Endothelial cell of umbilical vein (primary cell): ENCODE measurements at regions not wholly inside any gene's neighbourhood (a gene's known extent, or its start where the extent isn't known, plus 50 kb on each side); places are given as distances from the start of the nearest gene placed in this dataset.

ENCODE experiments used
- BruUV-seq: library from RNA; stranded (reverse); fragments of 400-500 nt; replicated peaks from 2 replicates; lab custom pipeline; 2021; lab: Mats Ljungman, UMichigan
- CTCF ChIA-PET: fragments of 300-600, 350-600 bp; sonication (Branson Sonifier 250); formaldehyde crosslinking; loops from one replicate; lab custom pipeline; 2021; ENCODE audit warnings: antibody characterized with exemption, inconsistent platforms; lab: Charles Lee
- POLR2A ChIA-PET: fragments of 300-600, 350-600 bp; sonication (Branson Sonifier 250); formaldehyde crosslinking; loops from one replicate; lab custom pipeline; 2021; ENCODE audit warnings: antibody characterized with exemption, inconsistent platforms; lab: Charles Lee
- DNase-seq: peaks from one replicate; pipeline ENCODE4 v3.0.0-alpha.2; 2011; ENCODE audit warnings: low read depth, low spot score
- FAIRE-seq: peaks from 2 replicates; lab custom pipeline; 2011; peaks lifted over from hg19 to GRCh38; lab: Jason Lieb, UNC
- H2AFZ ChIP-seq: 2 replicates; pipeline ENCODE4 v1.6.0; 2012; ENCODE audit warnings: low read depth, low read length, control low read depth, inconsistent platforms
- H3K27ac ChIP-seq: 2 replicates; pipeline ENCODE4 v1.5.1; 2011; ENCODE audit warnings: low read depth, mild to moderate bottlenecking, control low read depth, low read length, moderate library complexity; ENCODE audit not compliant: insufficient read depth
- H3K27me3 ChIP-seq, 2 experiments: 2 replicates each; pipeline versions ENCODE4 v1.6.0 to v1.6.1; 2011; ENCODE audit warnings: low read length in 2 of 2, mixed read lengths in 1 of 2; ENCODE audit not compliant: control insufficient read depth in 2 of 2, insufficient read depth in 2 of 2
- H3K36me3 ChIP-seq, 2 experiments: 2 replicates in 1 of 2; 3 replicates in 1 of 2; pipeline ENCODE4 v1.5.1; 2011; ENCODE audit warnings: low read length in 2 of 2, mild to moderate bottlenecking in 1 of 2, moderate library complexity in 1 of 2; ENCODE audit not compliant: control insufficient read depth in 2 of 2, insufficient read depth in 2 of 2; ENCODE audit errors: extremely low read depth in 1 of 2
- H3K4me1 ChIP-seq: 3 replicates; pipeline ENCODE4 v1.5.1; 2011; ENCODE audit warnings: mild to moderate bottlenecking, low read length; ENCODE audit not compliant: control insufficient read depth, insufficient read depth; ENCODE audit errors: extremely low read depth
- H3K4me2 ChIP-seq: 2 replicates; pipeline ENCODE4 v1.6.1; 2011; ENCODE audit warnings: low read length, control low read depth, mixed read lengths; ENCODE audit not compliant: insufficient read depth
- H3K4me3 ChIP-seq, 3 experiments: fragments of 200-600 bp in 1 of 3; sonication (generic), shearing (Covaris generic) in 1 of 3; replicated peaks in 1 of 3; 2 replicates each; pipeline ENCODE4 v1.5.1; 2011 to 2016; ENCODE audit warnings: control low read depth in 3 of 3, low read length in 3 of 3, mild to moderate bottlenecking in 2 of 3, inconsistent platforms in 1 of 3, low read depth in 1 of 3, moderate library complexity in 1 of 3; ENCODE audit not compliant: insufficient read depth in 1 of 3
- H3K79me2 ChIP-seq: 2 replicates; pipeline ENCODE4 v1.6.0; 2012; ENCODE audit warnings: low read length, inconsistent platforms; ENCODE audit not compliant: control insufficient read depth, insufficient read depth
- H3K9ac ChIP-seq: replicated peaks from 2 replicates; pipeline ENCODE3; 2011; ENCODE audit warnings: low read length, control low read depth; ENCODE audit not compliant: insufficient read depth; ENCODE audit errors: extremely low read depth
- H3K9me1 ChIP-seq: replicated peaks from 3 replicates; pipeline ENCODE4 v1.6.0; 2011; ENCODE audit warnings: mild to moderate bottlenecking, low read length; ENCODE audit not compliant: control insufficient read depth, insufficient read depth; ENCODE audit errors: extremely low read depth
- H3K9me3 ChIP-seq: replicated peaks from 2 replicates; pipeline ENCODE4 v1.5.1; 2012; ENCODE audit warnings: low read length, inconsistent platforms; ENCODE audit not compliant: control insufficient read depth, insufficient read depth
- H4K20me1 ChIP-seq: replicated peaks from 2 replicates; pipeline ENCODE3; 2011; ENCODE audit warnings: mild to moderate bottlenecking, low read length; ENCODE audit not compliant: control insufficient read depth, insufficient read depth; ENCODE audit errors: extremely low read depth
- EZH2 ChIP-seq: IDR thresholded peaks from 2 replicates; pipeline ENCODE4 v1.6.1; 2012; ENCODE audit warnings: borderline replicate concordance, low read depth, mild to moderate bottlenecking, moderate library complexity, low read length, inconsistent platforms; ENCODE audit not compliant: severe bottlenecking
- FOS ChIP-seq: IDR thresholded peaks from 2 replicates; pipeline ENCODE4 v1.6.1; 2011; ENCODE audit warnings: mild to moderate bottlenecking, low read length, moderate library complexity, borderline replicate concordance; ENCODE audit not compliant: insufficient read depth
- GATA2 ChIP-seq: IDR thresholded peaks from 2 replicates; pipeline ENCODE4 v1.7.0; 2011; ENCODE audit warnings: low read depth, mild to moderate bottlenecking, moderate library complexity, mixed read lengths, low read length; ENCODE audit not compliant: insufficient read length, insufficient read depth
- JUN ChIP-seq: IDR thresholded peaks from 2 replicates; pipeline ENCODE4 v1.6.1; 2011; ENCODE audit warnings: borderline replicate concordance, low read depth; ENCODE audit not compliant: insufficient read length, insufficient read depth
- MYC ChIP-seq: IDR thresholded peaks from one replicate; pipeline ENCODE4 v1.6.1; 2011; ENCODE audit warnings: mild to moderate bottlenecking, low read depth, low read length
- POLR2A ChIP-seq: IDR thresholded peaks from 2 replicates; pipeline ENCODE4 v1.6.1; 2012; ENCODE audit warnings: low read depth, mild to moderate bottlenecking, control low read depth, low read length
- POLR2AphosphoS5 ChIP-seq: IDR thresholded peaks from 2 replicates; pipeline ENCODE4 v1.6.1; 2012; ENCODE audit warnings: low read depth, mild to moderate bottlenecking, control low read depth, low read length, moderate library complexity; ENCODE audit not compliant: insufficient read depth
- dilution Hi-C: fragments of 300-500 bp; cut with MboI; formaldehyde crosslinking; loops from one replicate; pipeline ENCODE4 v1.15.0; 2019; ENCODE audit warnings: low sequenced_read_pairs; ENCODE audit not compliant: extremely low pct_ligation_motif_present
- intact Hi-C: fragments of 100-400 bp; cut with micrococcal nuclease; formaldehyde crosslinking; loops from one replicate; pipeline ENCODE4 v1.10.0; 2022
- TF ChIP-seq, protein P1 (sequence below), 2 donors: IDR thresholded peaks; 1 replicate in 1 of 2; 2 replicates in 1 of 2; pipeline ENCODE4 v1.5.1; 2011; ENCODE audit warnings: low read length in 2 of 2, mild to moderate bottlenecking in 2 of 2, moderate library complexity in 2 of 2, control low read depth in 1 of 2, inconsistent platforms in 1 of 2, low read depth in 1 of 2; ENCODE audit not compliant: insufficient read depth in 1 of 2; ENCODE audit errors: extremely low read depth in 1 of 2
- TF ChIP-seq, protein P2 (sequence below): IDR thresholded peaks from 2 replicates; pipeline ENCODE4 v1.6.1; 2011; ENCODE audit not compliant: insufficient read depth, insufficient read length

DNA sequence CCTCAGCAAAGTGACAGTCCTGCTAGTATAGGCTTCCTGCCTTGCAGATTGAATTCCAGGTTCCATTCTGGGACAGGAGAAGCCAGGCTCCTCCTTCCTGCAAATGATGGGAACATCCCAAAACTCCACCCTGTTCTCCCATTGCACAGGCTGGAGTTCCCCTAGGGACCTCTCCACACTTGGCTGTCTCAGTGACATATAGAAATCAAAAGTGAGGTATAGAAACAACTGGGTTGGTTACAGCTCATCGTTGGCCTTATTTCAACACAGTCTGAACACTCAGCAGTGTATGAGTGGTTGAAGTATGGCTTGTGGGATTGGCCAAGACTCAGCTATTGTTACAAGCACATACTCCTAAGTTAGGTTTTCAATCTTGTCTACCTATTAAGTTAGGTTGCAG, 157.8 kb upstream of the FTMT start:
- Histone ChIP-seq H3K4me1 (no peaks in the 10 kb centered on the region), H3K27me3 (no peaks in the 10 kb centered on the region), H4K20me1 (no peaks in the 10 kb centered on the region), H3K9ac (no peak overlapping the region), H3K36me3 (no peaks in the 10 kb centered on the region), H2AFZ (no peak overlapping the region), H3K9me3 (no peaks in the 10 kb centered on the region), H3K4me2 (no peak overlapping the region), H3K79me2 (no peaks in the 10 kb centered on the region), H3K4me3 (no peak overlapping the region), H3K27ac (no peak overlapping the region), H3K9me1 (no peaks in the 10 kb centered on the region)
- POLR2A ChIA-PET: no interaction called here
- TF ChIP-seq POLR2AphosphoS5: no peak
- no peak for TF ChIP-seq EZH2
- TF ChIP-seq FOS: no peak
- TF ChIP-seq, protein P1, sequence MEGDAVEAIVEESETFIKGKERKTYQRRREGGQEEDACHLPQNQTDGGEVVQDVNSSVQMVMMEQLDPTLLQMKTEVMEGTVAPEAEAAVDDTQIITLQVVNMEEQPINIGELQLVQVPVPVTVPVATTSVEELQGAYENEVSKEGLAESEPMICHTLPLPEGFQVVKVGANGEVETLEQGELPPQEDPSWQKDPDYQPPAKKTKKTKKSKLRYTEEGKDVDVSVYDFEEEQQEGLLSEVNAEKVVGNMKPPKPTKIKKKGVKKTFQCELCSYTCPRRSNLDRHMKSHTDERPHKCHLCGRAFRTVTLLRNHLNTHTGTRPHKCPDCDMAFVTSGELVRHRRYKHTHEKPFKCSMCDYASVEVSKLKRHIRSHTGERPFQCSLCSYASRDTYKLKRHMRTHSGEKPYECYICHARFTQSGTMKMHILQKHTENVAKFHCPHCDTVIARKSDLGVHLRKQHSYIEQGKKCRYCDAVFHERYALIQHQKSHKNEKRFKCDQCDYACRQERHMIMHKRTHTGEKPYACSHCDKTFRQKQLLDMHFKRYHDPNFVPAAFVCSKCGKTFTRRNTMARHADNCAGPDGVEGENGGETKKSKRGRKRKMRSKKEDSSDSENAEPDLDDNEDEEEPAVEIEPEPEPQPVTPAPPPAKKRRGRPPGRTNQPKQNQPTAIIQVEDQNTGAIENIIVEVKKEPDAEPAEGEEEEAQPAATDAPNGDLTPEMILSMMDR (IDR thresholded peaks at IDR 0.05; ENCODE audit: extremely low read depth in 1 of 2, insufficient read depth in 1 of 2, low read depth in 1 of 2, low read length in 2 of 2): no peak
- no peak for TF ChIP-seq GATA2
- no peak for TF ChIP-seq POLR2A
- TF ChIP-seq JUN: no peak
- TF ChIP-seq, protein P2, sequence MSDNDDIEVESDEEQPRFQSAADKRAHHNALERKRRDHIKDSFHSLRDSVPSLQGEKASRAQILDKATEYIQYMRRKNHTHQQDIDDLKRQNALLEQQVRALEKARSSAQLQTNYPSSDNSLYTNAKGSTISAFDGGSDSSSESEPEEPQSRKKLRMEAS: no peak
- no peak for TF ChIP-seq MYC
- dilution Hi-C loops (no loop called here), intact Hi-C loops (no loop called here)
- CTCF ChIA-PET: no interaction called here
- no TSS peak for BruUV-seq
- FAIRE-seq (no peak), DNase-seq (no peak)
